HS-5 (cell line): ENCODE measurements at regions not wholly inside any gene's neighbourhood (a gene's known extent, or its start where the extent isn't known, plus 50 kb on each side); places are given as distances from the start of the nearest gene placed in this dataset.
"Not testable (repeated sequence)": the region's sequence is repeated elsewhere in the genome, so short reads cannot be mapped to it uniquely, and the experiment has no call there.

Source experiments
- DNase-seq: peaks from one replicate; pipeline ENCODE4 v3.0.0-alpha.2; 2012; ENCODE audit warnings: low read depth

DNA sequence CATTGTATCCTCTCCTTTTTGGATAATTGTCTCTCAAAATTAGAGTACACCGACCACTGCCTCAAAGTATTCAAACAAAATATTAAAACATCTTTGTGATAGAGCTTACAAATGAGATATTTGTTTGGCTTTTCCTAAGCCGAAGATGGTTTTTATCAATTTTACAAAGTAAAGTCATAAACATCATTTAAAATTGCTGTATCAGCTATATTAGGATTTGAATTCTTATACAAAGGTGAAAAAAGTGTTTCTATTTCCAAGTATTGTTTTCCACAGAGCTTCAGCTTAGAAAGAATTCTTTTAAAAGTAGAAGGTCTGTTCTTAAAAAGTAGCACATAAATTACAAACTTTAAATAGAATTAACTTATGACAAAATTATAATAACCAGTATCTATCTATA lies 116.6 kb upstream of the IFNE start:
- no peak for DNase-seq

GRCh38 chr9:21605489-21605931 lies 123.4 kb upstream of the IFNE start:
- no peak for DNase-seq

DNA sequence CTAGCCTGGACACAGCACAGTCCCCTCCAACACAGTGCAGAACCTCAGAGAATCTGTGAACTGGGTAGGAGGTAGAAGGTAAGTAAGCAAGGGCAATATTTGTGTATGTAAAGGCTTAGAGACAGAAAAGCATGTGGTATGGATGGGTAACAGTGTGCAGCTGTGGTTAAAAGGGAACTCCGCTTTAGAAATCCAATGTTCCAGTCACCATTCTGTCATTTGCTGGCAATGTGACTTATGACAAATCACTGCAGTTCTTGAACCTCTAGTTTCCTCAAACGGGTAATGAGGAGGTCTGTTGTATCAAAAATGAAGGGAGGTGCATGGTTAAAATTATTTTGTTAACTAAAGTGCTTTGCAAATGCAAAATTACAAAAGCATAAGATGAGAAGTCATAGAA lies 125.5 kb upstream of the IFNE start:
- DNase-seq, result no peak

- DNase-seq, result no peak
These were observed 126.1 kb upstream of the IFNE start for GRCh38 chr9:21608200-21608599.

DNA sequence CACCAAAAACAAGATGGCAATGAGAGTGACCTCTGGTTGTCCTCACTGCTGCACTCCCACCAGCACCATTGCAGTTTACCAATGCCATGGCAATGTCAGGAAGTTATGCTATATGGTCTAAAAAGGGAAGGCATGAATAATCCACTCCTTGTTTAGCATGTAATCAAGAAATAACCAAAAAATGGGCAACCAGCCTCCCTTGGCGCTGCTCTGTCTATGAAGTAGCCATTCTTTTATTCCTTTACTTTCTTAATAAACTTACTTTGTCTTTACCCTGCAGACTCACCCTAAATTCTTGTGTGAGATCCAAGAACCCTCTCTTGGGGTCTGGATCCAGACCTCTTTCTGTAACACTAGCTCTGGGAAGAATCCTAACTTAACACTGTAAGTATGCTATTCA lies 127.4 kb upstream of the IFNE start:
- DNase-seq, result no peak

GRCh38 chr9:21611891-21612290 lies 129.8 kb upstream of the IFNE start:
- no peak for DNase-seq

DNA sequence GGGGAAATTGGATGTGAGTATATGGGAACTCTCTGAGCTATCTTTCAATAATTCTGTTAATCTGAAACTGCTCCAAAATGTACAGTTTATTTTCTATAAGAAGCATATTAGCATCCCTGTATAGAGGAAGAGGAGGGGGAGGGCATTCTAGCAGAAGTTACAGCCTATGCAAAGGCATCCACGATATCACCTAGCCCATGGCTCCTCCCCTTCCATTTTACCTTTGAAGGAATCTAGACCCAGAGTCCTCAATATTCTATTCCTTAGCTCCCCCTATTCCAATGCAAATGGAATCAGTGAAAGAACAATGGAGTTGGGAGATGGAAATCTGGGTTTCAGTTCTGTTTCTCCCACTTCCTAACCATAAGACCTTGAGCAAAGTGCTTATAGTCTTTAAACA lies 132.9 kb upstream of the IFNE start:
- DNase-seq, result no peak

DNA sequence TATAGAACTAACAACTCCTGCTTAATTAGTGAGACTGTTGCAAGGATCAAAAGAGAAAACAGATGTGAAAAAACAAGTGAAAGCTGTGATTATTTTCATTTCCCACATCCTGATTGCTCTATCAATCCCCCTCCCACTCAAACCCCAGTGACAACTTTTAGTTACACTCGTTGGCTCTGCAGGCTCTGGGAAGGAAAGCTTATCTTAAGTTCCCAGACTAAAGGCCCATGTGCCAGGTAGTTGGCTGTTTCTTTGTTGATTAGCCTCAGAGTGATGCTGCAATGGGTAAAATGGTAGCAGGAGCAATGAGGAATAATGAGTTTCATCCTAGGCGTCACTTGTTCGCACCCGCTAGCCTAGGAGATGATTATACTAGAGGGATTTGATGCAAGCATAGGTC lies 133.3 kb upstream of the IFNE start:
- DNase-seq, result no peak

DNA sequence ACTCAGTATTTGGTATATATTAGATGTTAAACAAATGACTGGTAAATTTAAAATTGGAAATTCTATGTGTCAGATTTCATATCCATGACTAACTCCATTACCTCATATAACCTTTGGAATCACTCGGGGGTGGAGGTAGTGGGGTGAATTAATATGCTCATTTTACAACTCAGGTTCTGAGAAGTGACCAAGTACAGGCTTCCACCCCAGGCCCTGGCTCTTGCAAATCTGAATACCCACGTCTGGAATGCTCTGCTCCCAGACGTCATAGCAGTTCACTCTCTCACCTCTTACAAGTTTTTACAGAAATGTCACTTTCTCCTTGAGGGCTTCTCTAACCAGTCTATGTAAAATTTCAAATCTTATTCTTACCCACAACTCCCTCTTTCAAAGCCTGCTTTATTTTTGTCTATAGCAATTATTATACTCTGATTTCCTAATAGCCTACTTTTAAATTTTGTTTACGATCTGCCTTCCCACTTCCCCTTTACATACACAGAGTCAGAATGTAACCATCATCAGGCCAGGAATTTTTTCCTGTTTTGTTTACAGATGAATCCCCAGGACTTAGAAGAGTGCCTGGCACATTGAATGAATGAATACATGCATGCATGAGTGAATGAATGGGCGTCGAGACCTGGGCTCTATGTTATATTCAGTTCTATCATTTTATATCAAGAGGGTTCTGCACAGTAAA lies 134.1 kb upstream of the IFNE start:
- DNase-seq, result peak; percentile 78

DNA sequence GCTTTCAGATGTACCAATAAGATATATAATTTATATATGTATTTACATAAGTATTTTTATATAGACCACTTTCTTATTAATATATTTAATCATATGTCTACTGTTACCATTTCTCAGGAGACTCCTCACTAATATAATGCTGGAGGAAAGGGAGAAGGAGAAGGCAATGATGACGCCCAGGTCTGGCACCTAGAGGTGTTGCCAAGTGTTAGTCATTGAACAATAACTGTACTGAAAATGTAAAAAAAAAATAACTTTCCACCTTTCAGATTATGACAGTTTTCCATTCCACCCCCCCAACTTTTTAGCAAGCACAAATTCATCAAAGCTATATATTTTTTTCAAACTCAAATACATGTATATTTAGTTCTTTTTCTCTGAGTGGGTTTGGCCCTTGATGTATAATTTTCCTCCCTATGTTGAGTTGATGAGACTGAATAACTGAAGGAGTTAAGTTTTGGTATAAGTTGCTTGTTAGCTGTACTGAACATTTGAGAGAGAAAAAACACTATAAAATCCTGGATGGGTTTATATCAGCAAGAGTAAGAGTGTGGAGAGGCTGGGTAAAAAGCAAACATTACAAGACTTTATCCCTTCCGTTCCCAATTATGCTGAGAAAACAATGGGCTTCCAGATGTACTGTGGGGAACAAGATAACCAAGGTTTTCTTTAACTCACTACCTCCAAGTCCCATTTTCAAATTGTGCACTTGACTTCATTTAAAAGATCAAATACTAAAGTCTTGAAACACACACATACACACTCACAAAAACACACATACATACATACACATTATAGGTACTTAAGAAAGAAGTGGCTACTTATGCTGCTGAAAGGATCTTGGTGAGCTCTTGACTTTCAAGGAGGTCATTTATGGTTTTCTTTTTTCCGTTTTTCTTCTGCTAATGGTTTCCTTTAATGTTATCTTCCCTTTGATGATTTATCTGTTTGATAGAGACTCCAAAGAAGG lies 142.8 kb upstream of the IFNE start:
- DNase-seq, result no peak

GRCh38 chr9:21626493-21626892 lies 144.4 kb upstream of the IFNE start:
- no peak for DNase-seq

DNA sequence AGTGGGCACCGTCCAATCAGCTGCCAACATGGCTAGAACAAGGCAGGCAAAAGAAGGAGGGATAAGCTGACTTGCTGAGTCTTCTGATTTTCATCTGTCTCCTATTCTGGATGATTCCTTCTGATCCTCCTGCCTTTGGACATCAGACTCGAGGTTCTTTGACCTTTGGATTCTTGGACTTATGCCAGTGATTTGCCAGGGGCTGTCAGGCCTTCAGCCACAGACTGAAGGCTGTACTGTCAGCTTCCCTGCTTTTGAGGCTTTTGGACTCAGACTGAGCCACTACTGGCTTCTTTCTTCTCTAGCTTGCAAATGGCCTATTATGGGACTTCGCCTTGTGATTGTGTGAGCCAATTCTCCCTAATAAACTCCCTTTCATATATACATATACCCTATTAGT lies 146.8 kb upstream of the IFNE start:
- DNase-seq, result not testable (repeated sequence)

GRCh38 chr9:21634951-21635350 lies 152.8 kb upstream of the IFNE start:
- no peak for DNase-seq

DNA sequence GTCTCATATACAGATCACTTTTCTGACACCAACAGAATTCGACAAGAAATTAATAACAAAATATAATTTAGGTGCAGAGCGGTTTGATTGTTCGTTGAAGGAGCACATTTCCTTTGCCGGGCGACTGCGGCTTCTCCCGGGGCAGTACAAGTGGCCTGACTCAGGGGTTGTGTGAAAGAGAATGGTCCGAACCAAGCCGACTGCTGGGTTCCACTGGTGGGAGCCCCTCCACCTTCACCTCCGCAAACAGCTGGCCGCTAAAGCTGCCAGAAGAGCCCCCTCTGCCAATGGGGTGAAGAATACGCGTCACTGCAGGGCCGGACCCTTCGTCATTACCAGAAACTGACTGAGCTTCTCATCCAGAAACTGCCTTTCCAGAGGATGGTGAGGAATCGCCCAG lies 156.0 kb upstream of the IFNE start:
- DNase-seq, result no peak

DNA sequence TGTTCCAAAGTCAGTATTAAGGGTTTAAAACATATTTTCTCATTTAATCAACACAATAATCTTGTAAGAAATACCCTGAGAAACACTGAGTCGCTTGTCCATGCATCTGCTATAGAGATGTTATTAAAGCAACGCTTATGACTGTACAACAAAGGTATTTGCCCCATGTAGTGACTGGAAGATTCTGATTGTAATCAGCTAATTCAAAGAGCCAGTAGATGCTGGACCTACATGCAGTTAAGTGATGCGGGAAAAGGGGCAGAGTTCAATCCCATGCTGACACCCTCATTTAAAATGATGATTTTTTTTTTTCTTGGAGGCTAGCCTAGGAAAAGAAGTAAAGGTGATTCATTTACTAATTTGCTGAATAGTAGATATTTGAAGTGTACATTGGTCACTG lies 149.3 kb upstream of the MTAP start:
- no peak for DNase-seq

DNA sequence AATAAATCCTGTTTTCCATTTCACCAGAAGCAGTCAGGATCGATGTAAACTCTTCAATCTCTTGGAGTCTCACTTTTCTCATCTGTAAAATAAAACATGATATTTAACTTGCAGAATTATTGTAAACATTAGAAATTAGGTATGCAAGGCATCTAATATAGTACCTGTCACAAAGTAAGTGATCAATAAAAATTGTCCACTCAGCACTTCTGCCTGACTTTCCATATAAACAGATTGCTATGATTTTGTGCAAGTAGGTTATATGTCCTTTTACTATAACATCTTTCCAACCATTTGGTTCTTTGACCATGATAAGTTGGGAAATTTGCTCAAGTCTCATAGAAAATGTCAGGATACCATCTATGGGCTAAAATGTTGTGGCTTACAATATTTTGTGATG lies 148.8 kb upstream of the MTAP start:
- no peak for DNase-seq

DNA sequence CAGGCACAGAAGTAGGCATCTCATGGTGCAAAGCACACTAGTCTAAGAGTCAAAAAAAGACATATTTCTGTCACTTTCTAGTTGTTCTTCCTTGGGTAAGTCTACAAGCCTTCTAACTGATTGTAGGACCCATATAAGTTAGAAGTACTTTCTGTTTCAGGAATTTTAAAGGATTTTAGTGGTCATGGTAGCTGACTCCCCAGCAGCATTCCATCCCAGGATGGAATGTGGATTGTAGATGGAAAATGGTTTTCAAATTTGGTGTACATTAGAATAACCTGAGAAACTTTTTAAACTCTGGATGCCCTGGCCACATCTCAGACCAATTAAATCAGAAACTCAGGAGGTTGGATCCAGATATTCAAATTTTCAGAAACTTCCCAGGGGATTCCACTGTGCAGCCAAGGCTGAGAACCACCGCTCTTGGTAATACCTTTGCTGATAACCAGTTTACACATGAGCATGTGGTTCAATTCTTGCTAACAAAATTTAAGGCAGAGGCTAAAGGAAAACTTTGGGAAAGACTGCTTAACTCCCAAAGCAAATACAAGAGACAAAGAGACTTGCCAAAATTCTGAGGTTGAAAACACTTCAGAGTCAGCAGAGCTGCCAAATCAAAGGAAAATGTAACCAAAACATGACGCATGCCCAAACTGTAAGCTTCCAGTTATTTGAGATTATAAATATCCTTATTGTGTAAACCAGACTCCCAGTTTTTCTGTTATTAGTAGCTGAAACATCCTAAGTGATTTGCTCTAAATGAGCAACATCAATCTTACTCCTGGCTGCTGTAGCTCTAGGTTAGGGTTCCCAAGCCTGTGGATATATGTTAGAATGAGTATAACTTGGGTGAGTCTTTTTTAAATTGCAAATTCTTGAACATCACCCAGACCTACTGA lies 145.4 kb upstream of the MTAP start:
- DNase-seq, result peak; percentile 47

DNA sequence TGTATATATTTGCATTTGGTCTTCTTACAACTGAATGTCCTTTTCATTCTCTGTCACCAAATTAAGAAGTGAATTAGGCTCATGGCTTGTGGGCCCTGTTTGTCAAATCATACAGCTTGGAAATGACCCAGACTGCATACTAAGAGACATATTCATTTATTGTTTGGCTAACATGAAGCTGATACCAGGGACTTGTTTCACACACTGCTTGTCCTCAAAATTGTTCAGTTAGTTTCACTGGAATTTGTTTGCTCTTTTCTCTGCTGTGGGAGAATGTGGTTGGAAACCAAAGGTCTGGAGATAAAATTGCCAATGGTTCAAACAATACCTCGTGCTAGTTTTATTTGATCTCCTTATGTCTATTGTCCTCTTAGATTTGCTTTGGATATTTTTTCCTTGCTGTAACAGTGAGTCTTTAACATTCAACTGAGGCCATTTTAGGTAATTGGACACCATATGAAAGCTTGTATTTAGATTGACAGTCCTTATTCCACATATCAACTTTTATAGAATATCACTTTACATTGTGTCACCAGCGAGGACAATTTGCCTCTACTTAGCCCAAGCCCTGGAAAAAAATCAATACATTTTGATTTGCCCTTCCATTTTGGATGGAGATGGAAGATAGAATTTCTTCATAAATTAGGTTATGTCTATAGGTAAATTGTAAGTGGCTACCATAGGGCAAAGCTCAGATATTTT lies 144.3 kb upstream of the MTAP start:
- no peak for DNase-seq

DNA sequence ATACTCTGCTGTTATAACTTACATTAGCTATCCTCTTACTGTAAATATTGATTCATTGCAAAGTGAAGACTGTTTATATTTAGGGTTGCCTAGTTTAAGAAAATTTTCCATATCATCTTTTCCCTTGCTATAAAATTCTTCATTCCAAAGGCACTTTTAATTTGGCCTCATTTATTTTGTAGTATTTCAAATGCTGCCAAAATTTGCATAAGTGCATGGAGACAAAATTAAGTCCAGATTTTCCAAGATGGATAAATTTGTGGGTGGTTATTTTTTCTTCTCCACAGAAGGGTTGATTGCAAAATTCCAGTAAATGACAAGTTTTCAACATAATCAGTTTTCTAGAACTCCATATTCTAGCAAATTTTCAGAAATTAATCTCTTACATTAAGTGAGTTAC lies 141.5 kb upstream of the MTAP start:
- no peak for DNase-seq

DNA sequence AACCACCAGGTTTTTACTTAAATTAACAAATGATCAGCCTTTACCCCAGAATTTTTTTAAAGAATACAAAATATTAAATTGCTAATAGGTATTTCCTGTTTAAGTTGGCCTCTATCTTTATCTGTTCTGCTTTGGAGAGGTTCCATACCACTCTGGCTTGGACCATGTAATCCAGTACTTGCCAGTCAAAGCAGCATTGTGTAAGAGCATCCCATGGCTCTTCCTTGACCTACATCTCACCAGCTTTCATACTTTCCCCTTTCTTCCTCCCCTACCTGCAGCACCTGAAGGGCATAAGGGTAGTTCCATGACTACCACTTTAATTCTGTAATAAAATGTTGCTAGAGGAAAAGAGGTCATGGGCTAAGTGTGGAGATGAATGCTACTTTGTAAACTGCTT lies 140.8 kb upstream of the MTAP start:
- DNase-seq, result no peak

GRCh38 chr9:21668516-21668915 lies 133.9 kb upstream of the MTAP start:
- no peak for DNase-seq

GRCh38 chr9:21669701-21670100 lies 132.7 kb upstream of the MTAP start:
- DNase-seq, result no peak
